NOMO-1 treated with dmso at 0.1 percent for 144 hours (cell line): ENCODE measurements at regions not wholly inside any gene's neighbourhood (a gene's known extent, or its start where the extent isn't known, plus 50 kb on each side); places are given as distances from the start of the nearest gene placed in this dataset.
"Not testable (repeated sequence)": the region's sequence is repeated elsewhere in the genome, so short reads cannot be mapped to it uniquely, and the experiment has no call there.

Experiments used
- DNase-seq: peaks from one replicate; lab custom pipeline; 2025; ENCODE audit not compliant: unreplicated experiment; lab: John Stamatoyannopoulos, UW

DNA sequence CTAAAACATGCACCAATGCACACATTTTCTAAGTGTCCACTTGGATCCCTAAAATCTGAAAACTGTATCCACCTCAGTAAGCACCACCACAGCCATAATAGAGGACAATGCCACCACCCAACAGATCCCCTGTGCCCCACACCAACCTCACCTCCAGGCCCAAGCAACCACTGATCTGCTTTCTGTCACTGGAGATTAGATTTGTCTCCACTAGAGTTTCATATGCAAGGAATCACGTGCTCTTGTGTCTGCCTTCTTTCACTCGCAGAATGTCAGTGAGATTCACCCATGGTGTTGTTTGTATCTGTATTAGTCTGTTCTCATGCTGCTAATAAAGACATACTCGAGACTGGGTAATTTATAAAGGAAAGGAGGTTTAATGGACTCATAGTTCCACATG, 216.1 kb upstream of the WWC1 start:
- DNase-seq: no peak

DNA sequence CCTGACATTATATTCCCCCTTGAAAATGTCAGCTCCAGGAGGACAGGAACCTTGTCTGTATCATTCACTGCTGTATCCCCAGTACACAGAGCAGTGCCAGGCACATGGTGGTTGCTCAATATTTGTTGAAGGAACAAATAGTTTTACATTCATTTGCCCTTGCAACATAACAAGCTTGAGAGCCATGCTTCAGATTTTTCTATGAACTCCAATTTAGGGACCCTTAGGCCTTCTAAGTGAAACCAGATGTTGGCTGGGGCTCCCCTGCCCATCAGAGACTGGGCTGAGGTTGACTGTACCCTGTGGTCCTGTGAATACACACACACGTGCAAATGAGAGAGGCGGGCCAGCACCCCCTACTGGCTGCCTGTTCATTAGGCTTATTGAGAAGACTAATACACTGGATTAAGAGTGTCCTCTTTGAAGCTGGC, 214.9 kb upstream of the WWC1 start:
- no peak for DNase-seq

DNA sequence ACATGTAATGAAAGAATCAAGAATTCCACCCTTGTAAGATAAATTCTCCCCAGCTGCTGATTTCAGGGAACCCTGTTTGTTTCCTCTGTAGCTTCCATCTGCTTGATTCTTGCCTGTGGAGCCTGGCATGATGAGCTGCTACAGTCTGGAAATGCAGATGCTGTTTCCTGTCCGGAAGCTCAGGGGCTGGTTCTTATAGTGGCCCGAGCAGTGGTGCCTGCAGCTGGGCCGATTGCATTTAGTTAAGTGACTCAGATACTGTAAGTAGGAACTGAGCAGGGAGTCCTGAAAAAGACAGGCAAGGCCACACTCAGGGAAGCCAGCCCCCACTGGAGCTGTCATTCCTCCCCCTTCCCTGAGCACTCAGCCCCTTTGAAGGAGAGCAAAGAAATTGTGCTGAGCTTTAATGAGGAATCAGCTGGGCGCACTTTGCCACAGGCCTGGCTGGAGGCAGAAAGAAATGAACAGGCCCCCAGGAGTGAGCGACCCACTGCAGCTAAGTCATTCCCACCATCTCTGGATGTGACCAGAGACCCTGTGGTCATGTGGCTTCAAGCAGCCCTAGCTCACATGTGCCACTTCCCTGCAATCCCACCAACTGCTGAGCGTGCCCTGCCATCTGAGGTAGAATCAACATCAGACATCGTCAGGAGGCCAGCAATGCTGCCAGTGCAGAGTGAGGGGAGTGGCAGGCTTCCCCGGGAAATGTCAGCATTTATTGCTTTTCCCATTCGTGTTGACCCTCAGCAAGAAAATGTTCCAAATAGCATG, 206.0 kb upstream of the WWC1 start:
- no peak for DNase-seq

DNA sequence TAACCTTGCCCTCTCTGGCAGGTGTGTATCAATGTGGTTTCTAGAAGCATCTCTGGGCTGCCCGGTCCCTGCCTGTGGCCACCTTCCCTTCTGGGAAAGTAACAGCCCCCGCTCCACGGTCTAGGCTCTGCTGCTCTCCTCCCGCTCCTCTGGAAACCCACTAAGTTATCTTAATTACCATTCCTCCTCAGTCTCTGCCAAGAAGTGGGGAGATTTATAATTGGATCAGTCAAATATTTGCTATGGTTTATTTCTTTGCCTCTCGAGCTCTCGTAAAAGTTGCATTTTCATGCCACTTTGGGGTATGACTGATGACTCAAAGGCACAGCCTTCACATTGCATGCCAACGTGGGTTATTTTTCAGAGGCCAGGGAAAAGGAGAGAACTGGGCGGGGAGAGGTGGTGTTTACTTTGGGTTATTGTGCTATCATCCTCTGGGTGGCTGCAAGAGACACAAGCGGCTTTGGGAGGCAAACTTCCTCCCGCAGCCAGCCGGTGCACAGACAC, 205.3 kb upstream of the WWC1 start:
- DNase-seq: no peak

DNA sequence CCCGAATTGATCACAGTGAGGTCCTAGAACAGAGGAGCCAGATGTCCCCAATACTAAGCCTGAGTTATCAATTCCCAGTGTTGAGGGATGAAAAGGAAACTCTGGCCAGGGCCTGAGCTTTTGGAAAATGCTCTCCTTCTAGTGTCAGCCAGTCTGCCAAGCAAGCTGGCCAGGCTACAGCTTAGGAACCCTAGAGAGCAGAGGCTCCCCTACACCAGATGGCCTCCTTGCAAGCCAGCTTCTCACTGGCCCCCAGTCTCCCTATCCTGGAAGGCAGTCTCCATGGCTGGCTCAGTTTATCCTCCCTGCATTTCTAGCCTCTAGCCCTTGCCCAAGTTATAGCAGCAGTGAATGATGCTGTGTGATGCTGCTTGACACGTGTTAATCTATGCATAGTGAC, 204.7 kb upstream of the WWC1 start:
- no peak for DNase-seq

DNA sequence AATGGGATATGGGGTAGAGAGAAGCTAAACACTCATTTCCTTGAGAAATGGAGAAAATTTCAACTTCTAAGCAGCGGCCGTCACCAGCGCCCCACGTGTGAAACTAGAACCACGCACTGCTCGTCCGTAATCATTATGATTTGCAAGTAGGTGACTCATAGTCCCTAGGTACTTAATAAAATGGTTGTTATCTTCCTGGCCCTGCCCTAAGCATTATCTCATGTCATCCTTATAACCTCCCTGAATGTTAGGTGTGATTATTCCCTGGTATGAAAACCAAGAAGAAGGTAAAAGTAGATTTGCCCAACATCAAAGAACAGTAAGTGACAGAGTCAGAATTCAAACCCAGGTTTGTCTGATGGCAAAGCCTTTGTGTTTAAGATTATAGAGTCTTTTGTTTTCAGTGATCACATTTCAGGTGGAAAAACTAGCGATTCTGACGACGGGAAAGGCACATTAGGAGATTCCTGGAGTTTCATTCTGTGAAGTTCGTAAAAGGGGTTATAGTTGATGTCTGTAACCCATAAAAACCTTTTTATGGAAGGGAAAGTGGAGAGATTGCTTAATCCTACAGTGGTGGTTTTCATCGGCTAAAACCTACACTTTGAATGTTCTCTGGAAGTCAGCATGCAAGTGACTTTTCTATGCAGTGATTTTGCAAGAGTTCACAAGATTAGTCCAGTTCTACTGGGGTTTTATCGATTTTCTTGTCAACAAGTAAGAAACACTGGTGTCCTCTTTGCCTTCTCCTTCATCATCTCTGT, 202.9 kb upstream of the WWC1 start:
- peak; percentile 43 for DNase-seq

DNA sequence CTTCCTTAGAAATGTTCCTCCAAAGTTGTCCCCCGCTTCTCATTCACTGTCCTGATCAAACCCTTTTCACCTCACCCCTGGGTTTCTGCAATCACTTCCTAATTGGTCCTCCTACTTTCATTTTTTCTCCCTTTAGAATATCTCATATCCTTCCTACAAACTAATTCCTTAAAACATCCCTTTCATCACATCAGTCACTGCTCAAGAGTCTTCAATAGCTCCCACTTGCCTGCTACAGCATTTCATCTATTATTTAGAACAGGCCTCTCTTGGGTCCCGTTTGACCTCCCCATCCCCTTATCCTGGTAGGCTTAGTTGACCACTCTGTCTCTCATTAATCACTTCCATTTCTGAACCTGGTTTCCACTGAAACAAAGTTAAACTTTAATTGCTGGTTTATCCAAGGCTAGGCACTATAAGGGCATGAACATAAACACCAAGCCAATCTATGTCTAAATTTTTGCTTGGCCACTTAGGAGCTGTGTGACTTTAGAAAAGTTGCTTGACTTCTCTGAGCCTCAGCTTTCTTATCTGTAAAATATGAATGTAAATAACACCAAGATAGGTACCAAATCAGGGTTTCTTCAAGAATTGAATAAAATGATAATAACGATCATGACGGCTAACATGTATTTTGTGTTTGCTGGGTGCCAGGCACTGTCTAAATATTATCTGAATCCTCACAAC, 202.1 kb upstream of the WWC1 start:
- no peak for DNase-seq

DNA sequence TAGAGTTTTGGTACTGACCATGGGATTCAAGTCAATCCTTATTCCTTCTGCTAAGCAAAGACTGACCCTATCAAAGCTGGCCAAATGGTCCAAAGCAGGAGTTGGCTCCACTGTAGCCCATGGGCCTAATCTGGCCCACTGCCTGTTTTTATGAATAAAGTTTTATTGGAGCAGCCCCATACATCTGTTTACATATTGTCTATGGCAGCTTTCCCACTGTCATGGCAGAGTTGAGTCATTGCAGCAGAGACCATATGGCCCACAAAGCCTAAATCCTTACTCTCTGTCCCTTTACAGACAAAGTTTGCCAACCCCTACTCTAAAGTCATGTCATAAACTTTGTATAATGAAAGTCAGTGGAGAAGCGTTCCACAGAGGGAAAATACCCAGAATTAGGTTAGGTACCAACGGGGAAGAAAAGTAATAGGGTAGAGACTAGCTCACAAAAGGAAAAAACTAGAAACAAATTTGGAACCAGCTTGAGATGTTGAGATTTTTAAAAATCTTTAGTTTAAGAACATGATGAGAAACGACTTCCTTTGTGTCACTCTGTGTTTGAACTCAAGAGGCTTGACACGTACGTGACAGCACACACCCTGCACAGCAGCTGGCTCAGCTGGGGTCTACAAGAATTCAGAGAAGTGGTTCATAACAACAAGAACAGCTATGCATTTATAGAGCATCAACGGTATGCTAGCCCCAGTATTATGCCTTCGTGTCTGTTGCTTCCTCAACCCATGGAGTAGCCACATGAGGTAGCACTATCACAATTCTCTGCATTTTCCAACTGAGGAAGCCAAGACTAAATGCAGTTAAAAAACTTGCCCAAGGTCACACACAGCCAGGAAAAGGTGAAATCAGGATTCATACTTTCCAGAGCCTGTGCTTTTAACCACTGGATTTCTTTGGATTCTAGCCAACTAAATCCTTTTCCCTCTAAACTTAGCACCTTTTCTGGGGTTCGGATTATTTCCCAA, 198.9 kb upstream of the WWC1 start:
- DNase-seq: no peak

DNA sequence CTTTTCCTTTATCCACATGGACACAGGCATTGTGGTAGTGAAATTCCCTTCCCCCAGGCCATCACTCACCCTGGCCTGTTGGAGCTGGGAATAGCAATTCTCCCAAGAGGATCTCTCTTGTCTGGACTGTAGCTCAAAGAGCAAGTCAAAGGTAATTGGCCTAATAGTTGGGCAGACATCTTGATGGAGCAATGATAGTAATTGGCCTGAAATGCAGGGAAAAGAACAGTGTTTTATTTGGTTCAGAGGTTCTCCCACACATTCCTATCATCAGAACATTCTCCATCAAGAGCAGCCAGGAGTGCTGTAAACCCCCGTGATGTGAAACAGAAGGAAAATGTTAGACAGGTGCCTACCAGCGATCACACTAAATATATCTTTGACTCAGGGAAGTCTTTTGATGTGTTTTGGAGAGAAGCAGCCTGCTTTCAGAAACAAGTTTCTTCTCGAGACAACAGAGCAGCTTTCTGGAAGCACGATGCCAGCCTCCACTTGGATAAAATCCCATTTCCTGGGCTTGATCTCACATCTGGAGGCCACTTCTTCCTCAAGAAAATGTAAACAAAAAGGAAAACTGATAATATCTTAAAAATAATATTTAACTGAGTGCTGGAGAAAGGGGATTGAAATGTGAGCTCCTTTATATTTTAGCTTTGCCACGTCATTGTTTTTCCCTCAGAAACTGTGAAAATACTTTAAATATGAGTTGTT, 198.1 kb upstream of the WWC1 start:
- no peak for DNase-seq

DNA sequence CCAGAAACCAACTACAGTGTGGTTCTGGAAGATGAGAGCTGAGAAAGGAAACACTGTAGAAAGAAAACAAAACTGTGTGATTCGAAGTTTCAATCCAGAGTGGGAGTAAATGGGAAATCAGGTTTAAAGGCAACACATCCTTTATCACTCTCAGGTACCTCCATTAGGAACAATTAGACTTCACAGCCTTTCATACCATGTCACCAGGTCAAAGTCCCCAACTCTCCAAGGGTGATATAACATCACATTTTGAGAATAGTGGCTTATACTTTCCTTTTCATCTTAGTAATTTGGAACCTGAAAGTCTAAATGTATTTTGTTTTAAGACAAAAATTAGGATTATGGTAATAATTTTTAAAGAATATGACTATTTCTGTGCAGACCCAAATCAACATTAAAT, 194.9 kb upstream of the WWC1 start:
- DNase-seq: no peak

DNA sequence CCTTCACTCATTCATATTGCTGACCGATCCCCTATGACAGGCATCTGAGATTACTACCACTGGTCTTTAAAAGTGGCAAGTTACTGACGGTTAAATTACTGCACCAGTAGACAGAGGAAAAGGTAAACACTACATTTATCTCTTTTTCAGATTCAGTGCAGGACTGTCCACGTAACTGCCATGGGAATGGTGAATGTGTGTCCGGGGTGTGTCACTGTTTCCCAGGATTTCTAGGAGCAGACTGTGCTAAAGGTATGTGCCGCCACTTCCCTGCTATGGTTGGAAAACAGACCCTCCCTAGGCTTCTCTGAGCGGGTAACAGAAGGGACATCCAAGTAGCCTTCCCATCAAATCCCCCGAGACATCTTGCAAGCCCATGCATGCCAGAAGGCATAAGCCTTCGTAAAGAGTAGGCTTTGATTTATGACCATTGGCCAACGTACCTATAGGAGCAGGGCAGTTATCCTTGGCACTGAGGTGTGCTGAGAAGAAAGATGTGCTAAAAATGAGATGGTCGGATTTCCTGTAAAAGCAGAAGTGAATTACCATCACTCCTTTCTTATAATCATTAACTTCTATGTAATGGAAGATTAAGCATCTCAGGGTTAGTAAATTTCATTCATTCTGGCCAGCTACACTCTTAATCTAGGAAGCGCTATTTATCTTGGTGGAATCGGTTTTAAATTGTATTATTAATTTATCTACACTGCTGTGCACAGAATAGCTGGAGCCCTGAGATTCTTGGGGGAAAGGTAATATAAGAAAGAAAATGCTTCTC, 193.4 kb upstream of the WWC1 start:
- no peak for DNase-seq

DNA sequence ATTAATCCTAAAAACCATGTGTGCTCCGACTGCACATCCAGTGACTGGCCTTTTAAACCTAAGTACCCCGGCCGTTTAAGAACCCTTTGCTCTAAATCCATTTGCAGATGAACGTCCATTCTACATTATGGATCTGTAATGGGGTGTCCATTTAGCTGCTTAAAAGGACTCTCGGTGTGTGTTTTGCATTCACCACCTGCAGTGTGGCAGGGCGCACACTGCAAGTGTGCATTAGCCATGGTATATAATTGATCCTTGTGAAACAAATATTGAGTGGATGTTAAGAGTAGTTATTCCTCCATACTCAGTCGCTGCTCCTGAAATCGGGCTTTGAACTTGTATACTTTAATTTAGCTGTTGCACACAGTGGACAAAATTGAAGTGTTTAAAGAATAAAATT, 190.1 kb upstream of the WWC1 start:
- no peak for DNase-seq

DNA sequence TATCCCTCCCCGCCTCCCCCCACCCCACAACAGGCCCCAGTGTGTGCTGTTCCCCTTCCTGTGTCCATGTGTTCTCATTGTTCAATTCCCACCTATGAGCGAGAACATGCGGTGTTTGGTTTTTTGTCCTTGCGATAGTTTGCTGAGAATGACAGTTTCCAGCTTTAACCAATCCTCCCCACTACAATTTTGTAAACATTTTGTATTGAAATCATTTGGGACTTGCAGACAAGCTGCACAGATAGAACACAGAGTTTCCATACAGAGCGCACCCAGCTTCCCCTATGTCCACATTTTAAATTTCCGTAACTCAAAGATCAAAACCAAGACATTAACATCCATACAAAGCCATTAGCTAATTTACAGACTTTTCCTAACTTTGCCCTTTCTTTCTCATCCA, 188.4 kb upstream of the WWC1 start:
- DNase-seq: not testable (repeated sequence)

DNA sequence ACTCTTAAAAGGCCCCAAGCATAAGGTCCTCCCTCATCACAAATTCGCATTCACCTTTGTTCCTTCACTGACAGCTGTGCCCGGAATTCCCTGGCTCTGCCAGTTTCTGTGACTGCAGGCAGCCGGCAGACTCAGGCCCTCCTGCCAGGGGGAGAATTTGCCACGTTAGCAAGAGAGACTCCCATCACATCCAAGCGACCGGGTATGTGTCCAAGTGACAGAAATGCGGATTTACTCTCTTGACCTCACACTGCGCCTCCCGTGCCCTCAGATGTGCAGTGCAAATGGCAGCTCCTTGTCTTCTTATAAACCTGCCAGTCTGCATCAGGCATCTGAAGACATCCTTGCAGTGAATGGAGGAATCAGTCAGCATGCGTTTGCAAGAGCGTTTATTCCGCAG, 187.1 kb upstream of the WWC1 start:
- DNase-seq: no peak

DNA sequence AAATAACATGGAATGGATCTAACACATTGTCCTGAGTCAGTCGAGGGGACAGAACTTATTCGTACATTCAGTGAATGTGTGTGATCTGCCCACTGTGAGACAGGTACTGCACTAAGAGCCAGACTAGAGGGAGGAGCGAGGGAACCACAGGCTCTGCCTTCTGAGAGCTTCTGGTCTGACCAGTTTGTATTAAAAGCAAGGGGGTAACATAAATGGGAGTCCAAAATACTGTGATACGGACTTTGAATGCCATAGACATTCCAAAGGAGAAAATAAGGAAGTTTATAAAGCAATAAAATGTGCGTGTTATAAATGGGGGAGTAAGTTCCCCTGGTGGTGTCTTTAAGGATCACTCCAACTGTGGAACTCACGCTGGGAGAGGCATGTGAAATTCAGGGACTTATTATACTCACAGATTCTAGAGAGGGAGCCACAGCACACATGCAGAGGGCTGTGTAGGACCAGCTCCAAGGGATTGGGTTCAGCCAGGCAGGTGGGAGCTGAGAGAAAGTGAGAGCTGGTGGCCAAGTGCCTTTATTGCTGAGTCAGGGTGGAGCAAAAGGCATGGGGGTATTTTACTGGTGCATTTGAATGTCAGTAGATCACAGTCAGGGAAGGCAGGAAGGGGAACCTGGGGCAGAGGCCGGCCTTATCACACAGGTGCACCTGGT, 186.5 kb upstream of the WWC1 start:
- no peak for DNase-seq

DNA sequence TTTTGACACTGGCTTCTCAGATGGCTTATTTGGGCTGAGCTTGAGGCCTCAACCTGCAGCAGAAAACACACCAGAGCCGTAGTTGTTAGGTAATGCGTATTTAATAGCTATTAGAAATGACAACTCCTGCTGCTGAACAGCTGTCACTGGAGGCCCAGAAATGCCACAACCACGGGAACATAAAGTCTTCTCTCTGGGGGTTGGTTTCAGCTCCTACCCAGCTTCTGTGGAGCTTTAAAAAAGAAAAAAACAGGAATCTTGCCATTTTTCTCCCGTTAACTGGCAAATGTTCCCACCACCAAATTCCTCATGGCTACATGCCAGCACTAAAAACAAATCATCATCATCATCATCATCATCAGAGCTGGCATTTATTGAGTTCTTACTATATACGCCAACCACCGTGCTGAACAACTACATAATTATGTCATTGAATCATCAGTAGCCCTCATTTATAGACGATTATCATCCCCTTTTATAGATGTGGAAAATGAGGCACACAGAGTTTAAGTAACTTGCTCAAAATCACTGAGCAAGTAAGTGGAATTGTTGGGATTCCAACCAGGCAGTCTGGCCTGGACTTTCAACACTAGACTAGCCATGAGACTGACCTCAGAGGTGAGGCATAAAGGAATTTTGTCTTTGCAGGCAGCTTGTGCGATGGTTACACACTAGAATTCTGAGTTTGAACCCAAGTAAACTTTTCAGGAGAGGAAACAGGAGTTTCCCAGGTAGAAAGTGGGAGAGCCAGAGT, 185.3 kb upstream of the WWC1 start:
- no peak for DNase-seq

DNA sequence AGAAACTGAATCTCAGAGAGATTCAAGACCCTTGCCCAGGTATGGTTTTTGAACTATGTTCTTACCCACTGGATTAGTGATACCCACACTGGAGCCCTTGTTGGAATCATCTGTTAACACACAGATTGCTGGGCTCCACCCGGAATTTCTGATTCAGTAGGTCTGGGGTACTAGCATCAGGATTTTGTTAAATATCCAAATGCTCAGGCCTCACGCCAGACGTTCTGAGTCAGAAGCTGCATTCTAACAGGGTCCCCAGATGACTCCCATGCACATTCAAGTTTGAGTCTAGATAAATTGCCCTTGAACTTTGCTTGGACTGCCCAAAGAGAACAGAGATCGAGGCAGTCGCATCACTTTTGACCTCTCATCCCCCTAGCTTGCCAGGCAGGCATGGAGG, 182.0 kb upstream of the WWC1 start:
- DNase-seq: no peak

DNA sequence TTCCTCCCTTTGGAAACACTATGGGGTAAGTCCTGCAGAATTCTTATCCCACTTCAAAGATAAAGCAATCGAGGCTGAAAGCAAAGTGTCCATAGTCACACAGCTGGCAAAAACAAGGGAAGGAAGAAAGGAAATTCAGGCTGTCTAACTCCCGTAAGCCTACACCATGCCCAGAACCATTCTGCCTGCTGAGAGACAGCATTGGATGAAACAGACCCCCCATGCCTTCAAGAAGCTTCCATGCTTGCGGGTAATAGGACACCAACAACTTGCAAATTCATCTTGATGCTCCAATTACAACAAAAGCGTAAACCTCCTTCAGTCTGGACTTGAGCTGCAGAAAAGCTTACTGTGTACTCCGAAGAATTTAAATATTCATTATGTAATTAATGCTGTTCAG, 181.1 kb upstream of the WWC1 start:
- DNase-seq: no peak
